ENCODE measurements at regions not wholly inside any gene's neighbourhood (a gene's known extent, or its start where the extent isn't known, plus 50 kb on each side); places are given as distances from the start of the nearest gene placed in this dataset.

DNA sequence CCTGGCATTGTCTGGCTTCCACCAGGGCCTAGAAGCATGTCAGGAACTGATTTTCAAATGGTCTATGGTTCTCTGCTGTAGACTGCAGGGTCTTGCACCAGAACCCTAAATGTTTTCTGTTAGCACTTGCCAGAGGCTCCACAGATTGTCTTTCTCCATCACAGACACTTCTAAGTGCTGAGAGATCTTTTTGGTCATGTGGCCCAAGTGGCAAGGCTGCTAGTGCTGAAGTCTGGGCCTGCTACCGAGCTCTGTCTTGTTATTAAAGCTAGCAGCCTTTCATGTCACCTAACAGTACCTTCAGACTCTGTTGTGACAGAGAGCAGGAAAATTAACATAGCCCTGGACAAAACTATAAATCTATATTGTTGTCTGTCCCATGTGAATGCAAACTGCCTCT is 120.7 kb upstream of the BACH2 start:
- TF ChIP-seq YY1 (IDR thresholded peaks at IDR 0.05; ENCODE audit: insufficient read depth, insufficient read length) = no peak
- no peak for TF ChIP-seq ZNF274 (IDR thresholded peaks at IDR 0.05; ENCODE audit: low read depth, low read length)
